GF-D8 (cell line): ENCODE measurements at regions not wholly inside any gene's neighbourhood (a gene's known extent, or its start where the extent isn't known, plus 50 kb on each side); places are given as distances from the start of the nearest gene placed in this dataset.

Experiments
- DNase-seq: peaks from one replicate; lab custom pipeline; 2025; lab: John Stamatoyannopoulos, UW

DNA sequence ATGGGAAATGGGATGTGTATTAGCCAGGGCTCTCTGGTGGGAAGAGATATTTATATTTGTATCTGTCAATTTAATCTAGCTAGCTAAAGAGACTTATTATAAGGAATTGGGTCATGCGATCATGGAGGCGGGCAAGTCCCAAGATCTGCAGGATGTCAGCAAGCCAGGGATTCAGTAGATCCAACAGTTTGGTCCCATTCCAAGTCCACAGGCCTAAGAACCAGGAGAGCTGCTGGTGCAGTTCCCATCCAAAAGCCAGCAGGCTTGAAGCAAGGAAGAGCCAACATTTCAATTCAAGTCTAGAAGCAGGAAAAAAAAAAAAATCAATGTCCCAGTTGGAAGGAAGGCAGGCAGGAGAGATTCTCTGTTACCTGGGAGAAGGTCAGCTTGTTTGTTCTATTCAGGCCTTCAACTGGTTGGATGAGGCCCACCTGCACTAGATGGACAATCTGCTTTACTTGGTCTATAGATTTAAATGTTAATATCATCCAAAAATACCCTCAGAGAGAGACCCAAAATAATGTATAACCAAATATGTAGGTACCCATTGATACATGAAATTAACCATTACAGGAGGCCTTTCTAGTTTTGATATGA lies 60.7 kb upstream of the BCAT1 start:
- DNase-seq = no peak

- no peak for DNase-seq
These were observed 56.5 kb upstream of the BCAT1 start for GRCh38 chr12:25005376-25005775.

DNA sequence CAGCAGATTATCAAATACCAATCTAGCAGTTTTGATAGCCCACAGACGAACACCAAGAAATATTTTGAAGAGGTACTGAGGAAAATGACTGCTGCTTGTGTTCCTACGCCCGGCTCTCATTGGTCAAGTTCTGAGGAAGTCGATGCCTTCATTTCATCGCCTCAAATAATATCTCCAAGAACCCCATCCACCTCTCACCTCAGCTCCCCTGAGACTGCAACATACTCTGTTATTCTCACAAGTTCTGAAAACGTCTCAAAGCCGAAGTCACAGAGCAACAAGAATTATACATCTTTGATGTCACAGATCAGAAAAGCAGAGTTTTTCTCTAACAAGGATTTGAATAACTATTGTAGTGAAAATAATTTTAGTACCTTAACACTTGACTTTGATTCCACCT lies 55.5 kb upstream of the BCAT1 start:
- DNase-seq = no peak

DNA sequence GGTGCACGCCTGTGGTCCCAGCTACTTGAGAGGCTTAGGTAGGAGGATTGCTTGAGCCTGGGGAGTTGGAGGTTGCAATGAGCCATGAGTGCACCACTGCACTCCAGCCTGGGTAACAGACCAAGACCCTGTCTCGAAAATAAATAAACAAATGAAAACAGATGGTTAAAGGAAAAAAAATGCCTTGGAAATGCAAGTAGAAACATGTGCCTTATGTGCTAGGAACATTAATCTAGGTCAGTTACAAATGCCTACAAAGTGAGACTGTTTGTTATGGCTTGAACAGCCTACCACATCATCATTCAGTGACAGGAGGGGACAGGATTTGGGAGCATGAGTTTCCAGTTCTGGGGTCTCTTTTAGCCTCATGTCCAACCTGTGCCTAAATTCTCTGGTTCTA lies 52.4 kb upstream of the BCAT1 start:
- no peak for DNase-seq
